ENCODE measurements at regions not wholly inside any gene's neighbourhood (a gene's known extent, or its start where the extent isn't known, plus 50 kb on each side); places are given as distances from the start of the nearest gene placed in this dataset.

- no peaks in the 10 kb centered on the region for H3K36me3 ChIP-seq
- no peak overlapping the region for H3K27ac ChIP-seq
- TF ChIP-seq CTCF (IDR thresholded peaks at IDR 0.05), result no peak
- TF ChIP-seq POLR2A (IDR thresholded peaks at IDR 0.05), result no peak
- H3K4me1 ChIP-seq, result no peaks in the 10 kb centered on the region
- DNase-seq, result no peak
- no peaks in the 10 kb centered on the region for H3K9me3 ChIP-seq
- no peak overlapping the region for H3K4me3 ChIP-seq
- H3K27me3 ChIP-seq, result no peaks in the 10 kb centered on the region
Measured at GRCh38 chr12:90000721-90001120, 292.1 kb upstream of the ATP2B1 start.

- H3K27ac ChIP-seq, result no peak overlapping the region
- H3K9me3 ChIP-seq, result no peaks in the 10 kb centered on the region
- DNase-seq, result no peak
- no peaks in the 10 kb centered on the region for H3K4me1 ChIP-seq
- no peaks in the 10 kb centered on the region for H3K27me3 ChIP-seq
- H3K36me3 ChIP-seq, result no peaks in the 10 kb centered on the region
- H3K4me3 ChIP-seq, result no peak overlapping the region
- no peak for TF ChIP-seq CTCF (IDR thresholded peaks at IDR 0.05)
- no peak for TF ChIP-seq POLR2A (IDR thresholded peaks at IDR 0.05)
Measured at GRCh38 chr12:89999699-90000505, 291.3 kb upstream of the ATP2B1 start.

- H3K27ac ChIP-seq, result no peak overlapping the region
- no peak overlapping the region for H3K4me3 ChIP-seq
- H3K27me3 ChIP-seq, result no peaks in the 10 kb centered on the region
- no peak for TF ChIP-seq POLR2A (IDR thresholded peaks at IDR 0.05)
- TF ChIP-seq CTCF (IDR thresholded peaks at IDR 0.05), result no peak
- no peak for DNase-seq
- H3K4me1 ChIP-seq, result no peaks in the 10 kb centered on the region
- H3K36me3 ChIP-seq, result no peaks in the 10 kb centered on the region
- H3K9me3 ChIP-seq, result no peaks in the 10 kb centered on the region
Measured at GRCh38 chr12:89995870-89996269, 287.2 kb upstream of the ATP2B1 start.

GRCh38 chr12:89994911-89995310, 286.3 kb upstream of the ATP2B1 start:
- H3K27me3 ChIP-seq, result no peaks in the 10 kb centered on the region
- no peak overlapping the region for H3K4me3 ChIP-seq
- no peak overlapping the region for H3K27ac ChIP-seq
- no peaks in the 10 kb centered on the region for H3K4me1 ChIP-seq
- no peaks in the 10 kb centered on the region for H3K9me3 ChIP-seq
- TF ChIP-seq CTCF (IDR thresholded peaks at IDR 0.05) (no peak), POLR2A (IDR thresholded peaks at IDR 0.05) (no peak)
- no peak for DNase-seq
- H3K36me3 ChIP-seq, result no peaks in the 10 kb centered on the region

- H3K36me3 ChIP-seq, result no peaks in the 10 kb centered on the region
- H3K4me3 ChIP-seq, result no peak overlapping the region
- H3K9me3 ChIP-seq, result no peaks in the 10 kb centered on the region
- TF ChIP-seq POLR2A (IDR thresholded peaks at IDR 0.05) (no peak), CTCF (IDR thresholded peaks at IDR 0.05) (no peak)
- no peaks in the 10 kb centered on the region for H3K4me1 ChIP-seq
- H3K27ac ChIP-seq, result no peak overlapping the region
- no peaks in the 10 kb centered on the region for H3K27me3 ChIP-seq
- DNase-seq, result no peak
Measured at GRCh38 chr12:89993632-89994031, 285.0 kb upstream of the ATP2B1 start.
